D721Med (cell line): ENCODE measurements at regions not wholly inside any gene's neighbourhood (a gene's known extent, or its start where the extent isn't known, plus 50 kb on each side); places are given as distances from the start of the nearest gene placed in this dataset.
"Not testable (repeated sequence)": the region's sequence is repeated elsewhere in the genome, so short reads cannot be mapped to it uniquely, and the experiment has no call there.

Experiments
- DNase-seq: peaks from one replicate; pipeline ENCODE4 v3.0.0; 2011; ENCODE audit warnings: low spot score; ENCODE audit not compliant: insufficient read length
- FAIRE-seq: peaks from 2 replicates; lab custom pipeline; 2011; peaks lifted over from hg19 to GRCh38; lab: Jason Lieb, UNC
- CTCF ChIP-seq: IDR thresholded peaks from 2 replicates; pipeline ENCODE4 v1.5.1; 2012; ENCODE audit warnings: mild to moderate bottlenecking, control low read depth; ENCODE audit not compliant: insufficient read depth; ENCODE audit errors: missing control alignments

- FAIRE-seq, result no peak
- DNase-seq, result no peak
- TF ChIP-seq CTCF, result no peak
Observed at GRCh38 chr6:121780325-121781321, 345.2 kb downstream of the GJA1 start.

GRCh38 chr6:121791396-121792315 is 356.2 kb downstream of the GJA1 start:
- FAIRE-seq, result no peak
- TF ChIP-seq CTCF, result no peak
- DNase-seq, result no peak

GRCh38 chr6:121794630-121795029 is 359.2 kb downstream of the GJA1 start:
- no peak for FAIRE-seq
- DNase-seq, result no peak
- no peak for TF ChIP-seq CTCF

DNA sequence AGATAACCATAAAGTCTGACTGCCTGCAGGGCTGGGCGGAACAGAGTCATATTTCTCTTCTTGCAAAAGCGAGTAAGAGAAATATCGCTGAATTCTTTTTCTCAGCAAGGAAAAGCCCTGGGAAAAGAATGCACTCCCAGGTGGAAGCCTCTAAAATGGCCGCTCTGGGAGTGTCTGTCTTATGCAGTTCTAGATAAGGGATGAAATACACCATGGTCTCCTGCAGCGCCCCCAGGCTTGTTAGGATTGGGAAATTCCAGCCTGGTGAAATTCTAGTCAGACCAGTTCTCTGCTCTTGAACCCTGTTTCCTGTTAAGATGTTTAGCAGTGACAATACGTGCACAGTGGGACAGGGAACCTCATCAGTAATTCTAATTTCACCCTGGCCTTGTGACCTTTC is 362.2 kb downstream of the GJA1 start:
- DNase-seq, FAIRE-seq: not testable (repeated sequence)

DNA sequence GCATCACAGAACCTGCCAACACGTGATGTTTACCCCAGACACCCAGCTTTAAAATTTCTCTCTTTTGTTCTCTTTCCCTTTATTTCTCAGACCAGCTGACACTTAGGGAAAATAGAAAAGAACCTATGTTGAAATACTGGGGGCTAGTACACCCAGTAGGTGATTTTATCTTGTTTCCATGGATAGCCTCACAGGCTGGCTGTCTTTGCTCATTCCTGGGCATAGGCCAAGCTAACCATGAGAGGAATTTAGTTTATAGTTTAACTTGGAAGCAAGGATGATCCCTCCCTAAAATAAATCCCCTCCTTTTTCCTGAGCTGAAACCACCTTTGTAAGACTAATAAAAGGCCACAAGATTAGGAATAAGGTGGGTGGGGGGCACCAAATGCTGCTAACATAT is 362.7 kb downstream of the GJA1 start:
- not testable (repeated sequence) for DNase-seq, FAIRE-seq

DNA sequence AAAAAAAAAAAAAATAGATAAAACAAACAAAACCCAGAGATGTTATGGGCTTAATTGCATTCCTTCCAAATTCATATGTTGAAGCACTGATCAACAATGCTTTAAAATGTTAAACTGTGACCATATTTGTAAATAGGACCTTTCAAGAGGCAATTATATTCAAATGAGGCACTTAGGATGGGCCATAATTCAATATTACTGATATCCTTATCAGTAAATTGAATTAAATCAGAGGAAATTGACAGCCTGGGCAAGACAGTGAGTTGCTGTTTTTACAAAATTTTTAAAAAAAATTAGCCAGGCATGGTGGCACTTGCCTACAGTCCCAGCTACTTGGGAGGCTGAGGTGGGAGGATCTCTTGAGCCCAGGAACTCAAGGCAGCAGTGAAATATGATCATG is 364.1 kb downstream of the GJA1 start:
- TF ChIP-seq CTCF, result no peak
- no peak for DNase-seq
- FAIRE-seq, result no peak

GRCh38 chr6:121800047-121800446 is 364.6 kb downstream of the GJA1 start:
- FAIRE-seq (no peak), DNase-seq (no peak)
- TF ChIP-seq CTCF, result no peak
